ENCODE measurements at regions not wholly inside any gene's neighbourhood (a gene's known extent, or its start where the extent isn't known, plus 50 kb on each side); places are given as distances from the start of the nearest gene placed in this dataset.

GRCh38 chr9:36456480-36457065, 56.5 kb upstream of the RNF38 start:
- TF ChIP-seq, protein P1, sequence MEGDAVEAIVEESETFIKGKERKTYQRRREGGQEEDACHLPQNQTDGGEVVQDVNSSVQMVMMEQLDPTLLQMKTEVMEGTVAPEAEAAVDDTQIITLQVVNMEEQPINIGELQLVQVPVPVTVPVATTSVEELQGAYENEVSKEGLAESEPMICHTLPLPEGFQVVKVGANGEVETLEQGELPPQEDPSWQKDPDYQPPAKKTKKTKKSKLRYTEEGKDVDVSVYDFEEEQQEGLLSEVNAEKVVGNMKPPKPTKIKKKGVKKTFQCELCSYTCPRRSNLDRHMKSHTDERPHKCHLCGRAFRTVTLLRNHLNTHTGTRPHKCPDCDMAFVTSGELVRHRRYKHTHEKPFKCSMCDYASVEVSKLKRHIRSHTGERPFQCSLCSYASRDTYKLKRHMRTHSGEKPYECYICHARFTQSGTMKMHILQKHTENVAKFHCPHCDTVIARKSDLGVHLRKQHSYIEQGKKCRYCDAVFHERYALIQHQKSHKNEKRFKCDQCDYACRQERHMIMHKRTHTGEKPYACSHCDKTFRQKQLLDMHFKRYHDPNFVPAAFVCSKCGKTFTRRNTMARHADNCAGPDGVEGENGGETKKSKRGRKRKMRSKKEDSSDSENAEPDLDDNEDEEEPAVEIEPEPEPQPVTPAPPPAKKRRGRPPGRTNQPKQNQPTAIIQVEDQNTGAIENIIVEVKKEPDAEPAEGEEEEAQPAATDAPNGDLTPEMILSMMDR (conservative IDR thresholded peaks at IDR 0.05; ENCODE audit: low read depth, low read length): no peak
- no peak for TF ChIP-seq EZH2 (IDR thresholded peaks at IDR 0.05; ENCODE audit: borderline replicate concordance, low read depth, low read length, poor library complexity, severe bottlenecking)
